Activated T-cell treated with anti-CD3 and anti-CD28 coated beads, Interleukin-2, amount 50 U/mL, for 72 hours (primary cell): ENCODE measurements at regions not wholly inside any gene's neighbourhood (a gene's known extent, or its start where the extent isn't known, plus 50 kb on each side); places are given as distances from the start of the nearest gene placed in this dataset.

Source experiments
- ATAC-seq, 2 donors: fragments of 150-1000 bp; cut with Tn5 transposase; replicated peaks in 1 of 2; 2 replicates each; pipeline ENCODE4 v1.10.0; 2021; ENCODE audit warnings: moderate library complexity in 2 of 2, mild to moderate bottlenecking in 1 of 2
- DNase-seq, 2 donors: peaks; one replicate each; pipeline ENCODE4 v3.0.0; 2021 to 2022; ENCODE audit warnings: mixed read lengths in 1 of 2
- H3K27ac Mint-ChIP-seq: one replicate; pipeline ENCODE4 v1.8.0; 2022; ENCODE audit warnings: mild to moderate bottlenecking, moderate library complexity, mixed read lengths
- H3K27me3 Mint-ChIP-seq: one replicate; pipeline ENCODE4 v1.8.0; 2022; ENCODE audit warnings: low read depth, mixed read lengths
- H3K36me3 Mint-ChIP-seq, 2 donors: one replicate each; pipeline ENCODE4 v1.8.0; 2022; ENCODE audit warnings: mixed read lengths in 2 of 2, mild to moderate bottlenecking in 1 of 2; ENCODE audit not compliant: insufficient read depth in 2 of 2
- H3K4me1 Mint-ChIP-seq: one replicate; pipeline ENCODE4 v1.8.0; 2022; ENCODE audit warnings: low read depth, mixed read lengths
- H3K4me3 Mint-ChIP-seq, 2 donors: one replicate each; pipeline ENCODE4 v1.8.0; 2022; ENCODE audit warnings: mild to moderate bottlenecking in 2 of 2, mixed read lengths in 2 of 2, moderate library complexity in 2 of 2
- H3K9me3 Mint-ChIP-seq, 2 donors: one replicate each; pipeline ENCODE4 v1.8.0; 2022; ENCODE audit warnings: mixed read lengths in 2 of 2

DNA sequence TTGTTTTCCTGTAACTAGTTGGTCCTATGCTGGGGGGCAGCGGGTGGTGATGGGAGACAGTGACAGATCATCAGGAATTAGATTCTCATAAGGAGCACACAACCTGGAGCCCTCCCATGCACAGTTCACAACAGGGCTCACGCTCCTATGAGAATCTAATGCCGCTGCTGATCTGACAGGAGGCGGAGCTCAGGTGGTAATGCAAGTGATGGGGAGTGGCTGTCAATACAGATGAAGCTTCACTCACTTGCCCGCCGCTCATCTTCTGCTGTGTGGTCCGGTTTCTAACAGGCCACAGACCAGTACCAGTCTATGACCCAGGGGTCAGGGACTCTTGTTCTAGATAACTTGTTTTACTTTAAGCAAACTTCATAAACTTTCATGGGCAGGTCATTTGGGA is 205.3 kb upstream of the SLC14A2 start:
- H3K36me3 Mint-ChIP-seq = no peaks in the 10 kb centered on the region
- no peak overlapping the region for H3K27ac Mint-ChIP-seq
- H3K9me3 Mint-ChIP-seq = no peaks in the 10 kb centered on the region
- H3K4me3 Mint-ChIP-seq = no peak overlapping the region
- H3K4me1 Mint-ChIP-seq = peaks cover 9% of the 10 kb centered on the region
- ATAC-seq (no peak), DNase-seq (no peak)
- peaks cover 25% of the 10 kb centered on the region for H3K27me3 Mint-ChIP-seq

DNA sequence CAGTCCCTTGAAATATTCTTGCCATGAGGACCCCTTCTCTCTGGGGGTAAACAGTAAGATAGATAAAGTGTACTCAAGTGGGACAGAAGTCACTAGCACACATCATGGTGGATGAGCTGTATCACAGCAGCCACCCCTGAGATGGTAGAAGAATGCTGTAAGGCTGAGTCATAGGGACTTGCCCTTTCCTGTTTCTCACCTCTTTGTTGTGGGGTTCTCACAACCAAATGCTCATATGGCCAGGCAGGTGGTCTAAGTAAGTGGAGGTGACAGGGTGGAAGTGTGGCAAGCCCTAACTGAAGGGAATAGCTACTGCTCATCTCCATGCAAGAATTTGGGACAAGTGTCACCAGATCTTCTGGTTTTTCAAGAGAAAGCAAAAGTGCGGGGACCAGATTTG is 202.7 kb upstream of the SLC14A2 start:
- Mint-ChIP-seq H3K9me3 (no peaks in the 10 kb centered on the region), H3K27me3 (peaks cover 22% of the 10 kb centered on the region), H3K36me3 (no peaks in the 10 kb centered on the region), H3K27ac (no peak overlapping the region), H3K4me1 (peaks cover 9% of the 10 kb centered on the region), H3K4me3 (no peak overlapping the region)
- ATAC-seq = peak; percentile 72
- DNase-seq = peak in 1 of 2 donors; percentile 1

DNA sequence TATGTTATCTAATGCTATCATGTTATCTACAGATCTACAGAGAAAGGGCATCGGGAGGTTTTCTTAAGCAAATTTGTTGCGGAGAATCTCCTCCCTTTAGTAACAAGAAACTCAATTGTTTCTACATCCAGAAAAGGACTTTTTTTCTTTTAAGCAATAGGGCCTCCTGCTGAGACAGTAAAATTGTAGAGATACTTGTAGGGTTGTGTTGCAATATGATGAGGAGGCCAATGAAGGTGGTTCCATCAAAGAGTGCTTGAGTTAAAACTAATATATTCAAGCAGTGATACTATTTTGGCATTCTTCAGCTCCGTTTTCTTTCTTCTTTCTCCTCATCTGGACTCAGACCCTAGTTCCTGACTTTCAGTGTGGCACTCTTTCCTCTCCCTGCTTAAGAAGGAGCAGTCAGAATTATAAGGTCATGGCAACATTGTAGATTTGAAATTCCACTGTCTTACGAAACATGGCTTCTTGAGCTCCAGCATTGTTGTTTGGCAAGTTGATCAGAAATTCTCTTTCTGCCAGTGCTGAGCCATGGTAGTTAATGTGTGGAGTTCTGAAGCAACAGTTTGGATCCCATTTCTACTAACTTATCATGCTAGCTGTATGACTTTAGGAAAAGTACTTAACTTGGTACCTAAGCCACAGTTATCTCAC is 202.0 kb upstream of the SLC14A2 start:
- no peak for DNase-seq
- no peaks in the 10 kb centered on the region for H3K9me3 Mint-ChIP-seq
- H3K27ac Mint-ChIP-seq = no peak overlapping the region
- peaks cover 9% of the 10 kb centered on the region for H3K4me1 Mint-ChIP-seq
- H3K36me3 Mint-ChIP-seq = no peaks in the 10 kb centered on the region
- ATAC-seq = no peak
- H3K27me3 Mint-ChIP-seq = peaks cover 22% of the 10 kb centered on the region
- H3K4me3 Mint-ChIP-seq = no peak overlapping the region

DNA sequence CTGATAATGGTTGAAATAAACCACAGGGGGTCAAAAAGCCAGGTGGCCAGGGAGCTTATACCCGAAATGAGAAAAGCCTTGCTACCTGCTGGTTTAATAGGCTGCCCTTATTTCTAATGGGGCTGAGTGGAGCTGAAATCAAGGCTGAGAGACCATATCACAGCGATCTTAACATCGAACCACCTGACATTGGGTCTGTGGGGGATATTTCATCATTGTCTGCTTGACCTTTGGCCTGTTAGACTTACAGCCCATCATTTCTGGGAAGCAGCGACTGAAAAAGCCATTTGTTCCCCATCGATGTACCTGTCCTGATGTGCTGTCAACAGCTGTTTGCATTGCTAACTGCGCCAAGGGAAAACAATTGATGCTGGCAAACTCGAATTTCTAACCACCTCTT is 199.7 kb upstream of the SLC14A2 start:
- no peak for ATAC-seq
- no peak overlapping the region for H3K4me3 Mint-ChIP-seq
- H3K27ac Mint-ChIP-seq = no peak overlapping the region
- no peaks in the 10 kb centered on the region for H3K9me3 Mint-ChIP-seq
- H3K27me3 Mint-ChIP-seq = peaks cover 22% of the 10 kb centered on the region
- DNase-seq = no peak
- peaks cover 9% of the 10 kb centered on the region for H3K4me1 Mint-ChIP-seq
- H3K36me3 Mint-ChIP-seq = no peaks in the 10 kb centered on the region

DNA sequence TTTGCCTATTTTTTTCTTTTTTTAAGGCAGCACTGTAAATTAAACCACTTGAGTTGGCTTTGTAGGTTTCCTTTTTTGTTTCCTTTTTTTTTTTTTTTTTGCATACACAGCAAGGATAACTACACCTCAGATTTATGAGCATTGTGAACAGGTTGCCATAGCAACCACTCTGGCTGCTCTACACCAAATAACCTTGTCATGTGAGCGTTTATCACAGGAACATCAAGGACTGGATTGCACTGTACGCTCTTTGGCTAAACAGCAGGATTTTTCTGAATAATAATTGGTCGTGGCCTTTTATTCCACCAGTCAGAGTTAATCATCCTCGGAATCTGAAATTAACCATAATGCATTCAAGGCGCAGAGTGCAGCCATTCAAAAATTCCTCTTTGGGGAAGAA is 199.1 kb upstream of the SLC14A2 start:
- peaks cover 22% of the 10 kb centered on the region for H3K27me3 Mint-ChIP-seq
- H3K4me1 Mint-ChIP-seq = peaks cover 9% of the 10 kb centered on the region
- no peak overlapping the region for H3K4me3 Mint-ChIP-seq
- no peaks in the 10 kb centered on the region for H3K36me3 Mint-ChIP-seq
- H3K9me3 Mint-ChIP-seq = no peaks in the 10 kb centered on the region
- DNase-seq (no peak), ATAC-seq (no peak)
- no peak overlapping the region for H3K27ac Mint-ChIP-seq

DNA sequence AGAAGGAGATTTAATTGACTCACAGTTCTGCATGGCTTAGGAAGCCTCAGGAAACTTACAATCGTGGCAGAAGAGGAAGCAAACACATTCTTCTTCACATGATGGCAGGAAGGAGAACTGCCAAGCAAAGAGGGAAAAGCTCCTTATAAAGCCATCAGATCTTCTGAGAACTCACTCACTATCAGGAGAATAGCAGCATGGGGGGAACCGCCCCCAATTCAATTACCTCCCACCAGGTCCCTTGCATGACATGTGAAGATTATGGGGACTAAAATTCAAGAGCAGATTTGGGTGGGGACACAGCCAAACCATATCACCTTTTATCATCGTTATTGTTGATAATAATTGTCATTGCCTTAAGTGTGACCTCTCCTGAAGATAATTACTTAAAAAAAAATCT is 197.9 kb upstream of the SLC14A2 start:
- Mint-ChIP-seq H3K36me3 (no peaks in the 10 kb centered on the region), H3K27ac (no peak overlapping the region), H3K4me3 (no peak overlapping the region), H3K9me3 (no peaks in the 10 kb centered on the region), H3K4me1 (peaks cover 7% of the 10 kb centered on the region), H3K27me3 (peaks cover 12% of the 10 kb centered on the region)
- ATAC-seq = no peak
- DNase-seq = no peak

DNA sequence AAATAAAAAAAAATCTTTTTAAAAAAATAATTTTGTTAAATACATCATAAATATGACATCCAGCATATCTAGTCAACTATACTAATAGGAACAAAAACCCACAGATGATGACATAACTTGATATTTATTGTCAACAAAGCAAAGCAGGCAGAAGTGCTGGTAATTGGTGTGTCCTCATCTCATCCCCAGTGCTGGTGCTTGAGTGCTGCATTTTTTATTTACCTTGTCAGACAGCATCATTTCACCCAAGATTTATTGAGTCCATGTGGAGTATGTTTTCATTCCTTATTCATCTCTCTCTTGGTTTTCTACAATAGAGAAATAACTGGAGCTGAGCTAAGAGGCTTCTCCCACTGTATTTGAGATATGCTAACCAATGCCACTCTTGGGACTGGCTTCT is 191.6 kb upstream of the SLC14A2 start:
- DNase-seq (no peak), ATAC-seq (no peak)
- H3K27me3 Mint-ChIP-seq = peaks cover 5% of the 10 kb centered on the region
- H3K4me1 Mint-ChIP-seq = no peaks in the 10 kb centered on the region
- no peak overlapping the region for H3K27ac Mint-ChIP-seq
- H3K9me3 Mint-ChIP-seq = peaks cover 0 to 1% of the 10 kb centered on the region in 2 donors
- H3K4me3 Mint-ChIP-seq = no peak overlapping the region
- H3K36me3 Mint-ChIP-seq = no peaks in the 10 kb centered on the region

DNA sequence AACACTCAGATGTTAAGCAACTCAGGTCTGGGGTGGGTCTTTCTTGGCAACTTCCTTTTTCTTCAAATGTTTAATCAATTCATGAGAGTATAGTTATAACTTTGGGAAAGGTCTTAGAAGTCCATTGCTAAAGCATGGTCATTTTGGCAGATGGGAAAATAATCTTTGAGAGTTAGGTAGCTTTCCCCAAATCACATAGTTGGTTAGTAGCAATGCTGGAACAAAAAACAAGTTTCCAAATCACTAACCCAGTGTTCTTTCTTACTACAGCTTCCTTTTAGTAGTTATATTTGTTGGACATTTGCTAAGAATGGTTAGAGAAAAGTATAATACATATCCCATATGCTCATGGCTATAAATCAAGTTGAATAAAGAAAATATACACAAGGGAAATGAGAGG is 185.2 kb upstream of the SLC14A2 start:
- ATAC-seq (no peak), DNase-seq (no peak)
- H3K4me3 Mint-ChIP-seq = no peak overlapping the region
- H3K36me3 Mint-ChIP-seq = no peaks in the 10 kb centered on the region
- H3K27ac Mint-ChIP-seq = no peak overlapping the region
- H3K27me3 Mint-ChIP-seq = peaks cover 5% of the 10 kb centered on the region
- H3K4me1 Mint-ChIP-seq = no peaks in the 10 kb centered on the region
- peaks cover 0 to 1% of the 10 kb centered on the region in 2 donors for H3K9me3 Mint-ChIP-seq

DNA sequence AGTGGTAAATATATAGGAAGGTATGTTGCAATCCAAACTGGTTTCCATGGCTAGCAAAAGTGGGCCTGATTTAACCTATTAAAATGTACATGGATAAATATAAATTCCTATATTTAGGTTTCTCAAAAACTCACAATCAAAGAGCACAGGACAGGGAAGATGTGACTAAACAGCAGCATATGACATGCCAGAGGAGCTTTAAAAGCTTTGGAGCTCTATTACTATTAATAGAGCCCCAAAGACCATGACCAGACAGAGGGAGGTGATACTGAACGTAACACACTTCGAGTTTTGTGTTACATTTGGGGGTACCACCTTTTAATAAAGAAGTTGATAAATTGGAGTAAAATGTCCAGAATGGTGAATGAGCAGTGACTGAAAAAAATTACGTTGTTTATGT is 179.5 kb upstream of the SLC14A2 start:
- Mint-ChIP-seq H3K36me3 (no peaks in the 10 kb centered on the region), H3K9me3 (no peaks in the 10 kb centered on the region), H3K4me3 (no peak overlapping the region), H3K27ac (no peak overlapping the region), H3K27me3 (no peaks in the 10 kb centered on the region), H3K4me1 (no peaks in the 10 kb centered on the region)
- DNase-seq = no peak
- no peak for ATAC-seq

DNA sequence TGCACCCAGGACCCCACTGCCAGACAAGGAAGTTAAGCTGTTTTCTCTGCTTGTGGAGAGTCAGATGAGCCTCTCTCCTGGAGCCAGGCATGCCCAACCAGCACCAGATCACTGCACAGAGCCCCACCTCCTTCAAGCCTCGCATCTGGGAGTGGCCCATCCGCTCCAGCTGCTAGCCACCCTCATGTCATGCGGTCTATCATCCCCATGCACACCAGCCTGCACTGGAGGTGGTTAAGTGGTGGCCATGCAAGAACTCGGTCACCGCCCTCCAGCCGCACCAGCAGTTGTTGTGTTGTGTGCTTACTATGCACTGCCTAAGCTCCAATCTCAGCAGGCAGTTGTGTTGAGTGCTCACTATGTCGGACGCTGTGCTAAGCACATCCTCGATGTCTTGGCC is 177.9 kb upstream of the SLC14A2 start:
- Mint-ChIP-seq H3K9me3 (no peaks in the 10 kb centered on the region), H3K36me3 (no peaks in the 10 kb centered on the region), H3K27ac (no peak overlapping the region), H3K4me3 (no peak overlapping the region), H3K27me3 (no peaks in the 10 kb centered on the region), H3K4me1 (no peaks in the 10 kb centered on the region)
- ATAC-seq (no peak), DNase-seq (no peak)

DNA sequence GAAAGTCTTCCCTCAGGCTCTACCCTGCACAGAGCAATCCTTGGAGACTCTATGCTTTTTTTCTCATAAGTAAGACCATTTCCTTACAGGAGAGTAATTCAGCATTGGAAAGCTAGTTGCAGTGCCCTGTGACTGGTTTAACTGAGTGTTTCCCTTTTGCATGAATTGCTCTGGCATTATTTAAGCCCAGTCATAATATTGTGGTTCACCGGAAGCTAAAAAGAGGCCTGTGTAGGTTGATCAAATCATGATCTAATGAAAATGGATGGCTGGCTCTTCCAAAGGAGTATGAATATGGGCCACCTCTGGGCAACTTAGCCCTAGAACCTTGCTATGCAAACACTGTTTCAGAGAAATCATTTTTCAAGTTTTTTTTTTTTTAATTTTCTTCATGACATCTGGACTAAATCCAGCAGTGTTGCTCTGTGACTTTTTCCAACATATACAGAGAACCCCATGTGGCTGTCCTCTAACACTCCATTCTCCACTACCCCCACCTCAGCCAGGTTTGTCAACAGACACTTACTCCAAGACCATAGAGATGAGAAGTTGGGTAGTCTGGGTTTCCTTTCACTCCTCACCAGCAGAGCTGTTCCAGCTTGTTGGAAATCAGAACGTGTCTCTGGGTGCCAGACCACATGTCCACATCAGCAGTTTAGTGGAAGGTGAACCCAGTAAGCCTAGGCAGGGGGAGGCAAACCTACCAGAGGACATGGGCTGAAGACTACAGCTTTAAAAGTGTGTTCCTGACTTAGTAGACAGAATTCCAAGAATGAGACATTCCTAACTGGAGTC is 175.2 kb upstream of the SLC14A2 start:
- Mint-ChIP-seq H3K27ac (no peak overlapping the region), H3K9me3 (no peaks in the 10 kb centered on the region), H3K27me3 (peaks cover 6% of the 10 kb centered on the region), H3K36me3 (no peaks in the 10 kb centered on the region), H3K4me1 (no peaks in the 10 kb centered on the region), H3K4me3 (no peak overlapping the region)
- ATAC-seq (no peak), DNase-seq (no peak)

DNA sequence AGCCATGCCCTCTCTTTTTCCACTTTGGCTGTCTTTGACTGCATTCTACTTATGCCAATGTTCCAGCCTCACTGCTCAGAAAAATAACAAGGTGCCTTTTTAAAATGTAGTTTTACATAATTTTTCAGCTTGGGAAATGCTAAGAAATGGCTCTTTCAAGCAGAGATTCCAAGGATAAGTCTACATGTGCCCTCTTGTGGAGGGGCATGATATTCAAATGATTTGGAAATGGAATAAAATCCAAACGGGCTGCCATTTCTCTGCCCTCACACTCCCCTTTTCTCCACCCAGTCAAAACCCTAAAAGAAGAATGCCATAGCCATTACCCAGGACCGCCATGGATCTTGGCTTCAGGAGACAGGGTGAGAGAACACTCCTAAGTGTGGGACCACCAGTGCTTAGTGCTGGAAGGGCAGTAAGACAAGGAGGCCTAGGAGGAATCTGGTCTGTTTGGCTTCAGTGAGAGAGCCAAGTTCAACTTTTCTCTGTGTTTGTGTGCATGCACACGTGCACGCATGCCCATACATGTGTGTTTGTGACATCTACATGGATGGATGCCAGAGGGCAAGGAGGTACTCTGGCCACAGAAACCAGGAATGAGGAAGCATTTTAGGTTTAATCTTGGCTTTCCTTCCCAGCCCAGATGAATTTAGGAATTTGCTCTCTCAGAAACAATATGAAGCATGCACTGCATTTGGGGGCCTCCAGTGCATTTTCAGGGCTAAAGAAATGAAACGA is 174.0 kb upstream of the SLC14A2 start:
- ATAC-seq (no peak), DNase-seq (no peak)
- no peak overlapping the region for H3K4me3 Mint-ChIP-seq
- H3K4me1 Mint-ChIP-seq = no peaks in the 10 kb centered on the region
- H3K36me3 Mint-ChIP-seq = no peaks in the 10 kb centered on the region
- peaks cover 6% of the 10 kb centered on the region for H3K27me3 Mint-ChIP-seq
- no peaks in the 10 kb centered on the region for H3K9me3 Mint-ChIP-seq
- no peak overlapping the region for H3K27ac Mint-ChIP-seq

DNA sequence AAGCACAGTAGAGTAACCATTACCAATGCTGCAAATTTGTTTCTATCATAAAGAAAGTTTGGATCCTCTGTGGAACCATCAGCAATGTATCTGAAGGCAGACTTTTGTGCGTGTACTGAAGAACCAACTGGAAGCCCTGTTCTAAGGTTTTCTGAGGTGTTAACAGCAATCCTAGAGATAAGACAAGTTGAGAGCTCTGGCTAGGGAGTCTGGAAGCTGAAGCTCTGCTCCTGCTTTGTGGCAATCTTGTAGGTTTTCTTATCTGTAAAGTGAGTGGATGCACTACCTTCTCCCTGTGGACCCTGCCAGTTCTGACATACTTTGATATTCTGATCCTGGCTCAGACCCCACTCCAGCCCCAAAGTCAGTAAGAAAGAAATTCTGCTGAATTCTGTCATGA is 171.2 kb upstream of the SLC14A2 start:
- DNase-seq (no peak), ATAC-seq (no peak)
- Mint-ChIP-seq H3K27me3 (peaks cover 6% of the 10 kb centered on the region), H3K36me3 (no peaks in the 10 kb centered on the region), H3K9me3 (no peaks in the 10 kb centered on the region), H3K27ac (no peak overlapping the region), H3K4me3 (no peak overlapping the region), H3K4me1 (no peaks in the 10 kb centered on the region)
